PFSK-1 (cell line): ENCODE measurements at regions not wholly inside any gene's neighbourhood (a gene's known extent, or its start where the extent isn't known, plus 50 kb on each side); places are given as distances from the start of the nearest gene placed in this dataset.

ENCODE experiments used
- FOXP2 ChIP-seq: optimal IDR thresholded peaks from 2 replicates; pipeline ENCODE3; 2011; ENCODE audit warnings: borderline replicate concordance, control low read depth, inconsistent platforms; ENCODE audit not compliant: insufficient read depth; ENCODE audit errors: extremely low read length, extremely low read depth
- POLR2AphosphoS5 ChIP-seq: IDR thresholded peaks from 2 replicates; pipeline ENCODE4 v1.6.1; 2012; ENCODE audit warnings: low read depth, mild to moderate bottlenecking, control low read depth, low read length, moderate library complexity
- SIN3A ChIP-seq: IDR thresholded peaks from 2 replicates; pipeline ENCODE4 v1.6.1; 2012; ENCODE audit warnings: mild to moderate bottlenecking, low read length, moderate library complexity, borderline replicate concordance; ENCODE audit not compliant: insufficient read depth
- TAF1 ChIP-seq: IDR thresholded peaks from 2 replicates; pipeline ENCODE4 v1.6.1; 2012; ENCODE audit warnings: low read length, control low read depth, borderline replicate concordance; ENCODE audit not compliant: insufficient read depth
- TF ChIP-seq, protein P1 (sequence below), 2 experiments: IDR thresholded peaks; 2 replicates each; pipeline versions ENCODE4 v1.6.1 to v1.8.0; 2011 to 2012; ENCODE audit warnings: low read depth in 2 of 2, low read length in 2 of 2, control low read depth in 1 of 2, inconsistent platforms in 1 of 2, mild to moderate bottlenecking in 1 of 2, moderate library complexity in 1 of 2; ENCODE audit not compliant: insufficient read depth in 1 of 2

DNA sequence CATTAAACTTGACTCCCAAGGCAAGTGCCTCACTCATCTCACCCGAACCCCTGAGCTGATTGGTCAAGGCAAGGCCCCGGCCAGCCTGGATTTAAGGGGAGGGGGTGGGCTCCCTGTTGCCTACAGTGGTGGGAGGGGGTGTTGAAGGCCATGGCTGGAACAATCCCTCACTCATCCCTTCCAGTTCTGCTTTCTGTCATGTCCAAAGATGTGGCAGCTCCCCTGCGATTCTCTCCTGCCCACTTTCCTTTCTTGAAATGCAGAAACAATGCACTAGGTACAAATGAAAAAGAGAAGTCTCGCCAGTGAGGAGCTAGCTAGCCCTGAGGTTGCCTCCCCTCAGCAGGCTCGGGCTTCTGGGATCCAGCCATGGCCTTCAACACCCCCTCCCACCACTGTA, 240.9 kb downstream of the SYK start:
- TF ChIP-seq TAF1 = no peak
- TF ChIP-seq SIN3A = no peak
- TF ChIP-seq, protein P1, sequence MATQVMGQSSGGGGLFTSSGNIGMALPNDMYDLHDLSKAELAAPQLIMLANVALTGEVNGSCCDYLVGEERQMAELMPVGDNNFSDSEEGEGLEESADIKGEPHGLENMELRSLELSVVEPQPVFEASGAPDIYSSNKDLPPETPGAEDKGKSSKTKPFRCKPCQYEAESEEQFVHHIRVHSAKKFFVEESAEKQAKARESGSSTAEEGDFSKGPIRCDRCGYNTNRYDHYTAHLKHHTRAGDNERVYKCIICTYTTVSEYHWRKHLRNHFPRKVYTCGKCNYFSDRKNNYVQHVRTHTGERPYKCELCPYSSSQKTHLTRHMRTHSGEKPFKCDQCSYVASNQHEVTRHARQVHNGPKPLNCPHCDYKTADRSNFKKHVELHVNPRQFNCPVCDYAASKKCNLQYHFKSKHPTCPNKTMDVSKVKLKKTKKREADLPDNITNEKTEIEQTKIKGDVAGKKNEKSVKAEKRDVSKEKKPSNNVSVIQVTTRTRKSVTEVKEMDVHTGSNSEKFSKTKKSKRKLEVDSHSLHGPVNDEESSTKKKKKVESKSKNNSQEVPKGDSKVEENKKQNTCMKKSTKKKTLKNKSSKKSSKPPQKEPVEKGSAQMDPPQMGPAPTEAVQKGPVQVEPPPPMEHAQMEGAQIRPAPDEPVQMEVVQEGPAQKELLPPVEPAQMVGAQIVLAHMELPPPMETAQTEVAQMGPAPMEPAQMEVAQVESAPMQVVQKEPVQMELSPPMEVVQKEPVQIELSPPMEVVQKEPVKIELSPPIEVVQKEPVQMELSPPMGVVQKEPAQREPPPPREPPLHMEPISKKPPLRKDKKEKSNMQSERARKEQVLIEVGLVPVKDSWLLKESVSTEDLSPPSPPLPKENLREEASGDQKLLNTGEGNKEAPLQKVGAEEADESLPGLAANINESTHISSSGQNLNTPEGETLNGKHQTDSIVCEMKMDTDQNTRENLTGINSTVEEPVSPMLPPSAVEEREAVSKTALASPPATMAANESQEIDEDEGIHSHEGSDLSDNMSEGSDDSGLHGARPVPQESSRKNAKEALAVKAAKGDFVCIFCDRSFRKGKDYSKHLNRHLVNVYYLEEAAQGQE (IDR thresholded peaks at IDR 0.05; ENCODE audit: insufficient read depth in 1 of 2, low read depth in 2 of 2, low read length in 2 of 2) = no peak
- no peak for TF ChIP-seq POLR2AphosphoS5
- TF ChIP-seq FOXP2 = no peak
